Ectodermal cell (in vitro differentiated cells): ENCODE measurements at regions not wholly inside any gene's neighbourhood (a gene's known extent, or its start where the extent isn't known, plus 50 kb on each side); places are given as distances from the start of the nearest gene placed in this dataset.

Experiments used
- H3K27ac ChIP-seq: 2 replicates; pipeline ENCODE4 v1.7.0; 2013; ENCODE audit warnings: mild to moderate bottlenecking, low read depth, low read length; ENCODE audit not compliant: insufficient read depth, poor library complexity, severe bottlenecking
- H3K27me3 ChIP-seq: 2 replicates; pipeline ENCODE4 v1.7.0; 2013; ENCODE audit warnings: mild to moderate bottlenecking, low read length; ENCODE audit not compliant: insufficient read depth, control insufficient read depth, poor library complexity, severe bottlenecking
- H3K36me3 ChIP-seq: one replicate; pipeline ENCODE4 v1.7.0; 2013; ENCODE audit warnings: low read length; ENCODE audit not compliant: control insufficient read depth, insufficient read depth
- H3K4me1 ChIP-seq: one replicate; pipeline ENCODE4 v1.7.0; 2013; ENCODE audit warnings: low read length; ENCODE audit not compliant: control insufficient read depth, insufficient read depth
- H3K4me3 ChIP-seq: 2 replicates; pipeline ENCODE4 v1.7.0; 2013; ENCODE audit warnings: low read depth, low read length, control low read depth; ENCODE audit not compliant: insufficient read depth
- H3K9me3 ChIP-seq: 2 replicates; pipeline ENCODE4 v1.7.0; 2013; ENCODE audit warnings: mild to moderate bottlenecking, low read length, moderate library complexity; ENCODE audit not compliant: control insufficient read depth
- WGBS, 2 experiments: methylation state at CpG; one replicate each; pipeline ENCODE4 v1.1.7; 2013; ENCODE audit warnings: missing lambda C conversion rate in 2 of 2; 5-methylcytosine and 5-hydroxymethylcytosine counted together

- Histone ChIP-seq H3K4me3 (no peak overlapping the region), H3K27ac (no peak overlapping the region), H3K4me1 (peaks cover 9% of the 10 kb centered on the region), H3K9me3 (no peaks in the 10 kb centered on the region), H3K36me3 (no peaks in the 10 kb centered on the region), H3K27me3 (no peaks in the 10 kb centered on the region)
- 88 to 91% methylated on average over 20 of the region's 20 CpGs for WGBS, 2 experiments
Observed at GRCh38 chr15:66876731-66877476, 174.9 kb downstream of the SMAD6 start.

GRCh38 chr15:66877477-66878271 is 175.6 kb downstream of the SMAD6 start:
- H3K27me3 ChIP-seq: no peaks in the 10 kb centered on the region
- no peak overlapping the region for H3K27ac ChIP-seq
- 83 to 86% methylated on average over 8 to 9 of the region's 9 CpGs for WGBS, 2 experiments
- peaks cover 9% of the 10 kb centered on the region for H3K4me1 ChIP-seq
- H3K9me3 ChIP-seq: no peaks in the 10 kb centered on the region
- no peak overlapping the region for H3K4me3 ChIP-seq
- H3K36me3 ChIP-seq: no peaks in the 10 kb centered on the region

- H3K9me3 ChIP-seq: no peaks in the 10 kb centered on the region
- H3K27me3 ChIP-seq: no peaks in the 10 kb centered on the region
- H3K4me3 ChIP-seq: no peak overlapping the region
- no peaks in the 10 kb centered on the region for H3K36me3 ChIP-seq
- 92 to 95% methylated on average over 4 of the region's 4 CpGs for WGBS, 2 experiments
- peaks cover 18% of the 10 kb centered on the region for H3K4me1 ChIP-seq
- no peak overlapping the region for H3K27ac ChIP-seq
Observed at GRCh38 chr15:66878761-66879160, 176.7 kb downstream of the SMAD6 start.

GRCh38 chr15:66879531-66880368 is 177.7 kb downstream of the SMAD6 start:
- Histone ChIP-seq H3K27ac (no peak overlapping the region), H3K36me3 (no peaks in the 10 kb centered on the region), H3K4me3 (no peak overlapping the region), H3K4me1 (peaks cover 21% of the 10 kb centered on the region), H3K9me3 (no peaks in the 10 kb centered on the region), H3K27me3 (no peaks in the 10 kb centered on the region)
- 92 to 94% methylated on average over 7 of the region's 8 CpGs for WGBS, 2 experiments

- Histone ChIP-seq H3K4me1 (peaks cover 21% of the 10 kb centered on the region), H3K4me3 (no peak overlapping the region), H3K27me3 (no peaks in the 10 kb centered on the region), H3K36me3 (no peaks in the 10 kb centered on the region), H3K27ac (no peak overlapping the region), H3K9me3 (no peaks in the 10 kb centered on the region)
- 96% methylated on average over 10 to 11 of the region's 11 CpGs for WGBS, 2 experiments
Observed at GRCh38 chr15:66880380-66881155, 178.5 kb downstream of the SMAD6 start.

- Histone ChIP-seq H3K36me3 (no peaks in the 10 kb centered on the region), H3K9me3 (no peaks in the 10 kb centered on the region), H3K4me3 (no peak overlapping the region), H3K4me1 (peaks cover 18% of the 10 kb centered on the region), H3K27me3 (no peaks in the 10 kb centered on the region), H3K27ac (no peak overlapping the region)
- WGBS, 2 experiments: 93% methylated on average over 10 to 12 of the region's 12 CpGs
Observed at GRCh38 chr15:66881173-66881905, 179.3 kb downstream of the SMAD6 start.

- Histone ChIP-seq H3K4me3 (no peak overlapping the region), H3K27ac (no peak overlapping the region), H3K36me3 (no peaks in the 10 kb centered on the region), H3K27me3 (no peaks in the 10 kb centered on the region), H3K9me3 (no peaks in the 10 kb centered on the region), H3K4me1 (peaks cover 12% of the 10 kb centered on the region)
- WGBS, 2 experiments: 95 to 96% methylated on average over 11 of the region's 11 CpGs
Observed at GRCh38 chr15:66882251-66883020, 180.4 kb downstream of the SMAD6 start.

- no peaks in the 10 kb centered on the region for H3K27me3 ChIP-seq
- no peaks in the 10 kb centered on the region for H3K9me3 ChIP-seq
- H3K4me1 ChIP-seq: peaks cover 12% of the 10 kb centered on the region
- H3K27ac ChIP-seq: peak overlapping the region; percentile 89
- WGBS, 2 experiments: 21 to 22% methylated on average over 10 of the region's 10 CpGs
- H3K4me3 ChIP-seq: no peak overlapping the region
- H3K36me3 ChIP-seq: no peaks in the 10 kb centered on the region
Observed at GRCh38 chr15:66883284-66883911, 181.4 kb downstream of the SMAD6 start.
